SW 1271 (cell line): ENCODE measurements at regions not wholly inside any gene's neighbourhood (a gene's known extent, or its start where the extent isn't known, plus 50 kb on each side); places are given as distances from the start of the nearest gene placed in this dataset.

Experiments
- DNase-seq, 2 experiments: peaks; one replicate each; lab custom pipeline; 2025; lab: John Stamatoyannopoulos, UW

GRCh38 chr2:220916931-220917330 lies 655.2 kb downstream of the EPHA4 start:
- no peak for DNase-seq

DNA sequence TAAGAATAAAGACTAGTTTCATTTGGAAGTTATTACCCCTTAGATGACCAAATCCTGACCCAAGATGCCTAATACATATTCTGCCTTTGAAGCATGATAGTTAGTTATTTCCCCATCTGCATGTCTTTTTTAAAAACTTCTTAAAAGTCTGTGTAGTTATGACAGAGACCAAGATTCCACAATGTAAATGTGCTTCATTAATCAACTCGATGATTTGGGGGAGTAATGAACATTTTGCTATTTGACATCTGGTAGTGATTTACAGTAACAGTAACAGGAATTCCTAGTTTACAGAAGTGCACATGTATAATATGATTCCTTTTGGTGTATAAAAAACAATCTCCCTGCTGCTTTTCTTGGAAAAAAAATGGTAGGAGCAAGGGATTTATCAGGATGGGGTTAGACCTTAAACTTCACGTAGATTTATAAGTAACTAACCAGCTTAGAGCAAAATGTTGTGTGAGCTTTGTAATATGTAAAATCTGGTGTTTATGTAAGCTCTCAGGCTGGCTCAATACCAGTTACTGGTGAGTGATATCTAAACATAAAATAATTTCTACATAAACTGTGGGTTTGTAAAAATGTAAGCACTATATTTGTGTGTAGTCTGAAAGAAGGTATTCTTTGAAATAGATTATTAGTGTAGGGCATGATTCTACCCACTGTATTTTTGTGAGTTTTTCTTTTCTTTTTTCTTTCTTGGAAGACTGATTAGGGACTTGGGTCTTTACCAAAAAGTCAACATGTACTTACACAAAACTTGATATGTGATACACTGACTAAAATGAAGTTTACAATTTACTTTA lies 641.6 kb downstream of the EPHA4 start:
- no peak for DNase-seq

- no peak for DNase-seq
These were observed 640.6 kb downstream of the EPHA4 start for GRCh38 chr2:220931491-220931890.

DNA sequence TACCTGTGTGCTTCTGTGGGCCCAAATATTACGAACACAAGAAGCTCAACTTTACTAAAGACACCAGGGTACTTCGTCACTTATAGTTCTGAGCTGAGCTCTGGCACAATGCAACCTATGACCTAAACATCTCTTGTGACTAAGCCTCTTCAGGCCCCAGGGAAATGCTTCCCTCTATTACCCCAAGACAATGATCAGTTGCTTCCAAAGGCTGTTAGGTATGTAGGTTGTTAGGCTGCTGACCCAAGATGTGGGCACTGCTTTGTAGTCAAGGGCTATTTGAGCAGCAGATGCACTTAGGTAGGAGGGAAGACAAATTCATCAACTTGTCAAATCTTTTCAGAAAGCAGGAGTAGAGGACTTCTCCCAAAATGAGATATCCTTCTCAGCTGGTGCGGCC lies 640.1 kb downstream of the EPHA4 start:
- DNase-seq, result no peak

- no peak for DNase-seq
These were observed 636.2 kb downstream of the EPHA4 start for GRCh38 chr2:220935789-220936321.

DNA sequence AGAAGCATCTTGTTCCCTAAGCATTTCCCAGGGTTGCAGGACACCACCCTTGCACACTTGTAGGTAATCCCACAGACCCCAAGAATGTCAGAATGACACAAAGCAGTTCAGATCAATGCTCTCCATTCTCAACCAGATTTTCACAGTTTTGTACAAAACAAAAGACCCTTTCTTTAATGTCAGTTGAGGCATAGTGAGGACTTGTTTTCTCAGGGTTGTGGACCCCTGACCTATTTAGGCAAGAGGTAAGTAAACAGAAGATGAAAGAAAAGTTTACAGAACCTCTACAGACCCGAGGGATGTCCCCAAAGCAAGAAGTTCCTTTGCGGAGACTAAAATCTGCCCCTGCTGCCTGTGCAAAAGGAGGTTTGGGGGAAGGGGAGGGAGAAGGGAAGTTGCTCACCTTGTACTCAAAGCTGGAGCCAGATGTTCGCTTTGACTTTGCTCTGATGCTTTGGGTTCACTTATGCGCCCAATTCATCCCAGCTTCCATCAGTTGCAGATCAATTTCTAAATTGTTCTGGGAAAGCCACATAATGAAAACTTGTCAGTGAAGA lies 635.4 kb downstream of the EPHA4 start:
- DNase-seq, result no peak

DNA sequence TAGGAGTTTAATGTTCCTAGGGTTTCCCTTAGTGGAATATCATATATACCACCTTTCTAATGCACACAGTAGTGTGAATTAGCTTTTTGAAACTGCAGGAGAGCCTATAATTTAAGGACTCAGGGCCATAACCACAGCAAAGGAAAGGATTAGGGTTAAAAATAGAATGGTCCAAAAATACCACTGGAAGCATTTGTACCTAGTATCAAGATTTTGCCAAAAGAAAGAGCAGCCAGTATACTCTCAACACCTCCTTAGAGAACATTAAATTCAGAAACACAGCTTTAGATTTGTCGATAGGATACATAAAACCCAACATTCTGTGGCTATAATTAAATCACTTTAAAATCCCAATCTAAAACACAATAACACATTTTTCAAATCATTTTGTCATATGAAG lies 634.9 kb downstream of the EPHA4 start:
- DNase-seq, result no peak

DNA sequence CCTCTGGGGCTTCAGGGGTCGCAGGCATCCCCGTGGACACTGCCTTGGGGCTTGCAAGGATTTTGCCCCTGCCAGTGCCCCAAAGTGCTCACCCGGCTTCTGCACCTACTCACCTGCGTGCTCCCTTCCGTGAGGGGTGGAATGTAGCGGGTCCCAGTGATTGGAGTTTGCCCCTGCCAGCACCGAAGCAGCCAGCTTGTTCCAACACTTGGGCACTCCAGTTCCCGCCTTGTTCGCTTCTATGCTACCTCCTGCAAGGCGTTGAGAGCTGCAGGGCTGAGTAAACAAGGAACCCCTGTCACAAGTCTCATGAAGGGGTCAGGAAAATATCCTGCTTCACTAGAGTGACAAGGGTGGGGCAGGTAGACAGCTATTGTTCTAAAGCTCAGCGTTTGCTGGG lies 631.5 kb downstream of the EPHA4 start:
- no peak for DNase-seq

DNA sequence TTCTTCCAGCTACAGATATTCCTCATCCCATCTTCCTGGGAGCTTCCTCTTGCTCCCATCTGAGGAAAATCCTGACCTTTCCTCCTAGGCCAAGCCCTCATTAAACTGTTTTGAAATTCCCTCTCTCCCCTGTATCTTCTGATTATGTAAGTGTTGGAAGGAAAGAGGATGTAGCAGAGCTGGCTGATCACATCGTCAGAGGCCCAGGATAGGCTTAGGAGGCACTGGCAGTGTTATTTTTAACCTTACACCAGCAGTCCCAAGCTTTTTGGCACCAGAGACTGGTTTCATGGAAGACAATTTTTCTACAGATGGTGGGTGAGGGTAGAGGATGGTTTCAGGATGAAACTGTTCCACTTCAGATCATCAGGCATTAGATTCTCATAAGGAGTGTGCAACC lies 630.4 kb downstream of the EPHA4 start:
- no peak for DNase-seq

- DNase-seq, result no peak
These were observed 625.6 kb downstream of the EPHA4 start for GRCh38 chr2:220946552-220946951.

- no peak for DNase-seq
These were observed 623.5 kb downstream of the EPHA4 start for GRCh38 chr2:220948579-220948978.

GRCh38 chr2:220949466-220949865 lies 622.6 kb downstream of the EPHA4 start:
- DNase-seq, result no peak

DNA sequence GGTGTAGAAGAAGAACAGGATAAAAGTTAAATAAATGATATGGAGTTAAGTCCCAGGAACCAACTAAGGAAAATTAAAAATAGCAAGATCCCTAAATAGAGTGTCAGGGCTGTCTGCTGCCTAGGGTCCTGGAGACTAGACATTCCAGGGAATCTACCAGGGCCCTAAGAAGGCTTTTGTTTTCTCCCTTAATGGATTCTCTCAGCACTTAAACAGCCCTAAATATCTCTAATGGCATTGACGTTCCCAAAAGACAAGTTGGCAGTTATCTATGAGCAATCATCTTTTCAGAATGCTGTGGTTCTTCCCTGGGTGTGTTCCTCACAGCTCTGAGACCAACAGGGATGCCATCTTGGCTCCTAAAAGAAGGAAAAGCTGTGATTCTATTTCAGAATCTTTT lies 616.3 kb downstream of the EPHA4 start:
- no peak for DNase-seq

DNA sequence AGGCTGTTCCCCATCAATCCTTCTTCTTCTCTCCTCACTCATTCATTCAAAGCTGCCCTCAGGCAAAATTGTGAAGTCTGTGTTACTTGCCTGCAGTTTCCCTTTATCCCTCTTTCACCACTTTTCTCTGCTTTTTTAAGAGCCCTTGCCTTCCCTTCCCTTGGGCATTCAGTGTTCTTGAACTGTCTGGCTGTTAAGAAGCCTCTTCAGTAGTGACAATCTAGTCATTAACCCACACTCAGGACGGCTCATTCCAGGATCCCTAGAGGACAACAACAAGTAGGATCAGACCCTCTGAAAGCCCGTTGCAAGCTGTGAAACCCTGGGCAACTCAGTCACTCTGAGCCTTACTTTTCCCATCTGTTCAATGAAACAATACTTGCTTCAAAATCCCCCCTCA lies 615.7 kb downstream of the EPHA4 start:
- DNase-seq, result no peak

- no peak for DNase-seq
These were observed 612.7 kb downstream of the EPHA4 start for GRCh38 chr2:220959391-220959802.

DNA sequence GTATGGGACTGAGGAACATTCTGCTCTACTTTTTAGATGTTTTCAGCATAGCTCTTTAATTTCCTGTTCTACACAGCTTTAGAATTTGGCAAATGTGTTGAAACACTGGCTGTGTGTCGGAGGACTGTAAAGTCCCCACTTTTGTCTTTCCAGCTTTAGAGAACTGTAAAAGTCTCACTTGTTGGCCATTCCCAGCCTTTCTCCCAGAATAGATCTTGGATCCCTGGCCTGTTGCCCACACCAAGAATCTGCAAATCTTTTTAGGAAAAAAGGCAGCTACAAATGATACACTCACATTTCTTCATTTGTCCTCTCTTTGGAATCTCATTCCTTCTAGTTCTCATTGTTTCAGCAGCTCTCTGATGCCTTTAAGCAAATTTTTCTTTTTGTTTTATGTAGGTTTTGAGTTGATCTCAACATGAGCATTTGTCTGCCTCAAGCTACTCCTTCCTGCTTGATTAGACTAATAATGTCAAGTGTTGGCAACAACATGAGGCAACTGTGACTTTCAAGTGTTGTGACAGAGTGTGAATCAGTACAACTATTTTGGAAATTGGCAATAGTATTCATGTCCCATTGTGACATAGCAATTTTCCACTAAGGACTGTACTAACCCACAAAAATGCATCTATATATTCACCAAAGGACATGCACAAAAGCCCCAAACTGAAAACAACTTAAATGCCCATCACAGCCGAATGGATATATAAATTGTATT lies 610.8 kb downstream of the EPHA4 start:
- DNase-seq, result no peak

DNA sequence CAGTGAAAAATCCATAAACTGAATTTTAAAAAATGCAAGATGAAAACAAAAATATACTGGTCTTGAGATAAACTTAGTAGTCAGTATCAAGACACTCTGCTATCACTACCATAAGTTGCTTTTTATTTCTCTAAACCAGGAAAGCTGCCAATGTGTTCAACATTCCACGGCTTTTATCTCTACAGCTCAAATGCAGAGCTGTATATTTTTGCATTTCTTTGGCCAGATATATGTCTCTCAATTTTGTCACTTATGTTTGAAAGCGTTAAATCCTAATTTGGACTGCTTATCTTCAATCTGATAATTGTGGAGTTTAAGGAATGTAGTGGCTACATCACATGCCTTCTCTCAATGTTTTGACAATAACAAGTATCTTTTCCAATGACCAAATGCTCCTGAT lies 609.5 kb downstream of the EPHA4 start:
- no peak for DNase-seq

GRCh38 chr2:220963076-220963475 lies 609.0 kb downstream of the EPHA4 start:
- no peak for DNase-seq

GRCh38 chr2:220963930-220964329 lies 608.2 kb downstream of the EPHA4 start:
- DNase-seq, result no peak

GRCh38 chr2:220966636-220967035 lies 605.5 kb downstream of the EPHA4 start:
- no peak for DNase-seq

GRCh38 chr2:220969348-220969747 lies 602.8 kb downstream of the EPHA4 start:
- DNase-seq, result no peak

GRCh38 chr2:220980966-220981675 lies 591.0 kb downstream of the EPHA4 start:
- no peak for DNase-seq
